ENCODE measurements at regions not wholly inside any gene's neighbourhood (a gene's known extent, or its start where the extent isn't known, plus 50 kb on each side); places are given as distances from the start of the nearest gene placed in this dataset.
"Not testable (repeated sequence)": the region's sequence is repeated elsewhere in the genome, so short reads cannot be mapped to it uniquely, and the experiment has no call there.

DNA sequence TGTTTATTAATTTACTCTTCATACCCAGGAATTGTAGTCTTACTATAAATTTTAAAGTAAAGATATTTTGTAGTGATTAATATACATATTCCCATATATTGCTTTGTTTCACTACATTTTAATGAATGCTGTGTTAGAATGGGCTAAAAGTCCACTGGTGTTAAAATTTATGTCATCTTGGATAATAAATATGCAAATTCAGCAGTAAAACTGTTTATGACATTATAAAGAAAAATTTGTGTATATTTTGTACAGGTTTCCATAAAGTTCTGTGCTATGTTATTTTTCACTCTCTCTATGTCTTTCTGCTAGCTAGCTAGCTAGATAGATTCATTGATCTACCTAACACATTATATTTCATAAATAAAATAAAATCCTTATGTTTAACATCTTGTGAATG, 1071.2 kb downstream of the FAT4 start:
- DNase-seq, result no peak

GRCh38 chr4:126386512-126386911, 1071.8 kb downstream of the FAT4 start:
- DNase-seq, result no peak

DNA sequence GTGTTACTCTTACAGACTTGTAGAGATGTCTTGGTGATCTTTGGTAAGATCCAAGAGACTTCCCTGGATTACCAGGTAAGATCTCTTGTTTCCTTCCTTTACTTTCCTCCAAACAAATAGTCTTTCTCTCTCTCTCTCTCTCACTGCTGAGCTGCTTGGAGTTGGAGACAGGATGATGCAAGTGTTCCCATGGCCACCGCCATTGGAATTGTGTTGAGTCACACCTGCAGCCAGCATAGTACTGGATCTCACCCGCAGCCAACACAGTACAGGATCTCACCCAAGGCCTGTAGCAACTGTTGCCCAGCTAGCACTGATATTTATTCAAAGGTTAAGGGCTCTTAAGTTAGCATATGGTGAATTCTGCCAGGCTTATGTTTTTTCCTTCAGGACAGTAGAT, 1080.9 kb downstream of the FAT4 start:
- DNase-seq, result no peak

- DNase-seq, result no peak
These were observed 1081.4 kb downstream of the FAT4 start for GRCh38 chr4:126396121-126396520.

- no peak for DNase-seq
These were observed 1081.9 kb downstream of the FAT4 start for GRCh38 chr4:126396703-126397102.

DNA sequence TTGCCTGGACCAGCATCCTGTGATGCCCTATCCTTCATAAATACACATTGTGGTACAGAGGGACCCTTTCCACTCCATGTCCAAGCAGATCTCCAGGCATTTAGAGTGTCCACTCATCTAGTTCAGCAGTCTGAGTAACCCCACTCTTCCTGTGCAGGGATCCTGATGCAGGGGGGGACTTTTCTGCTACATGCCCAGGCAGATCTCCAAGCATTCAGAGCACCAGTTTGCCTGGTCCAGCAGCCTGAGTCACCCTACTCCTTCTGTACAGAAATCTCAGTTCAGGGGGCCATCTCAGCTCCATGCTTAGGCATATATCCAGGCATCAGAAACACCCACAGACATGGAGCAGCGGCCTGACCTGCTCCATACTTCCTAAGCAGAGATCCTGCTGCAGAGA, 1089.8 kb downstream of the FAT4 start:
- no peak for DNase-seq

DNA sequence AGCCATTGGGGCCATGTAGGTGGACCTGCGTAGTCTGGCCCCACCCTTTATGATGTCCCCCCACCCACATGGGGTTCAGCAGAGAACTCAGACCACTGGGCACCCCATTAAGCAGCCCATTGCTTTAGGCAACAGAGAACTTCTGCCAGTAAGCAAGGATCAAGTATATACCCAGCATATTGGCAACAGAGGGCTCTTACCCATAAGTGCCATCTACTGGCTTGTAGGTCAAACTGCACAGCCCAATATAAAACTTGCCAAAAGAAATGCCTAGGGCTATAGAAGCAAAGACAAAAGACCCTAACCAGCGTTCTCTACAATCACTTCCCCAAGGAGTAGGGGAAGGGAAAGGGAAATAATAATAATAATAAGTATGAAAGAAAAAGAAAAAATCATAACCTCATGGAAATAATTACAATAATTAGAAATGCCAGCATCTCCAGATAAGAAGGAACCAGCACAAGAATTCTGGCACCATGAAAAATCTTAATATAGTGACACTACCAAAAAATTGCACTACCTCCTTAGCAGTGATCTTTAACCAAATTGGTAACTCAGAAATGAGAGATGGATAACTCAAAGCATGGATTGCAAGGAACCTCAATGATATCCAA, 1090.7 kb downstream of the FAT4 start:
- DNase-seq, result no peak

GRCh38 chr4:126409746-126410145, 1095.0 kb downstream of the FAT4 start:
- DNase-seq, result no peak

DNA sequence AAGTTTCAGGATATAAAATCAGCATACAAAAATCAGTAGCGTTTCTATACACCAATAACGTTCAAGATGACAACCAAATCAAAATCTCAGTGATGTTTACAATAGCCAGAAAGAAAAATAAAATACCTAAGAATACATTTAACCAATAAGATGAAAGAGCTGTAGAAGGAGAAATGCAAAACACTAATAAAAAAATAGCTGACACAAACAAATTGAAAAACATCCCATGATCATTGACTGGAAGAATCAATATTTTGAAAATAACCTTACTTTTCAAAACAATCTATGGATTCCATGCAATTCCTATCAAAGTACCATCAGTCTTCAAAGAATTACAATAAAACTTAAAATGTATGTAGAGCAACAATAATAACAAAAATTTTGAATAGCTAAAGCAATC, 1096.3 kb downstream of the FAT4 start:
- DNase-seq, result no peak

- not testable (repeated sequence) for DNase-seq
These were observed 1097.6 kb downstream of the FAT4 start for GRCh38 chr4:126412310-126412709.

- no peak for DNase-seq
These were observed 1100.0 kb downstream of the FAT4 start for GRCh38 chr4:126414741-126415140.

GRCh38 chr4:126419266-126419665, 1104.5 kb downstream of the FAT4 start:
- no peak for DNase-seq

GRCh38 chr4:126427853-126428252, 1113.1 kb downstream of the FAT4 start:
- no peak for DNase-seq

DNA sequence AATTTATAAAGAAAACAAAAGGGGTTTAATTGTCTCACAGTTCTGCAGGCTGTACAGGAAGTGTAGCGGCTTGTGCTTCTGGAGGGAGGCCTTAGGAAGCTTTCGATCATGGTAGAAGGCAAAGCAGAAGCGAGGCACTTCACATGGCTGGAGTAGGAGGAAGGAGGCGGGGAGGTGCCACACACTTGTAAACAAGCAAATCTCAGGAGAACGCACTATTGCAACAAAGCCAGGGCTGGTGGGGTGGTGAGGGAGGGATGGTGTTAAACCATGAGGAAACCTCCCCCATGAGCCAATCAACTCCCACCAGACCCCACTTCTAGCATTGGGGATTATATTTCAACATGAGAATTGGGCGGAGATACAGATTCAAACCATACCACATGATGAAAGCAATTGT, 1116.3 kb downstream of the FAT4 start:
- DNase-seq, result no peak

GRCh38 chr4:126435491-126435890, 1120.7 kb downstream of the FAT4 start:
- no peak for DNase-seq

- DNase-seq, result no peak
These were observed 1125.5 kb downstream of the FAT4 start for GRCh38 chr4:126440297-126440696.

GRCh38 chr4:126441173-126442035, 1126.6 kb downstream of the FAT4 start:
- no peak for DNase-seq

DNA sequence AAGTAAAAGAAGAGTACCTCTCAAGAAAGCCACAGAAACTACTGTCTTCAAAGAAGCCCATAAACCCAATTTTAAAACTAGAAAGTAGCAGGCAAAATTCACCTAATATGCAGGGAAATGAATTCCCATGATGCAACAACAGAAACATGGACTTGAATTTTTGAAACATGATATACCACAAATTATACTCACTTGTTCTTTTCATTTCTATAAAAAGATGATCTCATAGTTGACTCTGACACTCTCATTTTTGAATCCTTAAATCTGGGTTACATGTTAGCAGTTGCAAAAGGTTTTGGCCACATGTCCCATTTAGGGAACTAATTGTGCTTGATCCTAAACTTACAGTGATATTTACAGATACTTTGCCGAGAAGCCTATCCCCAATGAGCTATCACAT, 1130.8 kb downstream of the FAT4 start:
- no peak for DNase-seq

- no peak for DNase-seq
These were observed 1132.2 kb downstream of the FAT4 start for GRCh38 chr4:126446917-126447316.

- no peak for DNase-seq
These were observed 1133.5 kb downstream of the FAT4 start for GRCh38 chr4:126448086-126448845.

- no peak for DNase-seq
These were observed 1136.6 kb downstream of the FAT4 start for GRCh38 chr4:126451237-126451873.

DNA sequence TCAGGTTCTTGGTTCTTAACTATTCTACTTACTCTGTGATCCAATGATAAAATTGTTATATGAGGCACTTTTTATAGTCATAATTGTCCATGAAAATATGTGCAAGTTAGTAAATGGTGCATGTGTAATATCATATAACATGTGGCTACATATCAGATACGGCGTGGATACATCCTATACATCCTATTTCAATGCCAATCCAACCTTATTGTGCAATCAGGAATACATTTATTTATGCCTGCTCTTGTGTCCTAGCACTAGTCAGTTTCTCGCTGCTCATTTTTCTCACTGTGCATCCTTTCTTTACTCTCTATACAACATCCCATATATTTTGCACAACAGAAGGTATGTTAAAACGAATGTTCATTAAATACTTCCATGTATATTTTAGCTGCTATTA, 1141.1 kb downstream of the FAT4 start:
- DNase-seq, result no peak

DNA sequence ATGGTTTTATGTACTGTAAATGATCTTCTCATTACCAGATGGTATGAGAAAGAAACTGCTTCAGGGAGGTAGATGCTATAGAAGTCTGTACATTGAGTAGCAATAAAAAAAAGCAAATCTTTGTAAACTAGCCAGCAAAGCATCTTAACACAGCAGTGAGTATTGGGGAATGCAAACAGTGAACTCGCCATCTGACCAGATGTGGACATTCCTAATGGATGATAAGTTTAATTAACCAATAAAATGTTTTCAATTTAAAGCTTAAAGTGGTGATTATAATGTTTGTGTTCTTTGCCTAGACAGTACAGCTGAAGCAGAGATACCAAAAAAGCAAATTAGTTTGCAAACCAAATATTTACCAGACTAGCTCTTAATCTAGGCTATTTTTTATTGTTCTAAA, 1144.2 kb downstream of the FAT4 start:
- DNase-seq, result no peak

Measured in NCI-H1930 (cell line).